Upper lobe of left lung (tissue), 4 donors: ENCODE measurements at regions not wholly inside any gene's neighbourhood (a gene's known extent, or its start where the extent isn't known, plus 50 kb on each side); places are given as distances from the start of the nearest gene placed in this dataset.

Experiments used
- POLR2A ChIP-seq, 4 donors: fragments of 450-650 bp; IDR thresholded peaks; one replicate each; pipeline ENCODE4 v1.5.1; 2016 to 2017; ENCODE audit warnings: antibody characterized with exemption in 4 of 4, mild to moderate bottlenecking in 2 of 4
- POLR2AphosphoS5 ChIP-seq, 2 donors: sonication (generic); formaldehyde crosslinking; IDR thresholded peaks; one replicate each; pipeline ENCODE4 v1.5.1; 2017; ENCODE audit warnings: antibody characterized with exemption in 2 of 2
- TF ChIP-seq, protein P1 (sequence below), 6 experiments: fragments of 450-650 bp in 4 of 6; fragments of 200-600 bp in 2 of 6; sonication (generic) in 2 of 6; IDR thresholded peaks; one replicate each; pipeline ENCODE4 v1.5.1; 2016 to 2019; ENCODE audit warnings: antibody characterized with exemption in 6 of 6

DNA sequence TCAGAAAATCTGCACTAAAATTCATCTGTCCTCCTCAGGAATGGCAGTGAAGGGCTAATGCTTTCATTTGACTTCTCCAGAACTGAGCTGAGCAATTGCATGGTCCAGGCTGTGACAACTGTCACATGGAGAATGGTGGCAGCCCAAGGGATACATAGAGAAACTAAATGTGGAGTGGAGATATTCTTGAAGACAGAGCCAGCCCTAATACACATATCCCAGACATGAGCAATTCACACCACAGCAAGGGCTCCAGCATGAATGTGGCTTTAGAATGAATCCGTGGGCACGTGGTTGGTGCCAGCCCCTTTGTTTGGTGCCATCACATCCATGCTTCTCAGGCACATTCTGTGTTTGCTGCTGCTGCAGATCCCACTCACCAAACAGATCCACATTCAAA is 121.6 kb upstream of the MXRA5 start:
- TF ChIP-seq, protein P1, sequence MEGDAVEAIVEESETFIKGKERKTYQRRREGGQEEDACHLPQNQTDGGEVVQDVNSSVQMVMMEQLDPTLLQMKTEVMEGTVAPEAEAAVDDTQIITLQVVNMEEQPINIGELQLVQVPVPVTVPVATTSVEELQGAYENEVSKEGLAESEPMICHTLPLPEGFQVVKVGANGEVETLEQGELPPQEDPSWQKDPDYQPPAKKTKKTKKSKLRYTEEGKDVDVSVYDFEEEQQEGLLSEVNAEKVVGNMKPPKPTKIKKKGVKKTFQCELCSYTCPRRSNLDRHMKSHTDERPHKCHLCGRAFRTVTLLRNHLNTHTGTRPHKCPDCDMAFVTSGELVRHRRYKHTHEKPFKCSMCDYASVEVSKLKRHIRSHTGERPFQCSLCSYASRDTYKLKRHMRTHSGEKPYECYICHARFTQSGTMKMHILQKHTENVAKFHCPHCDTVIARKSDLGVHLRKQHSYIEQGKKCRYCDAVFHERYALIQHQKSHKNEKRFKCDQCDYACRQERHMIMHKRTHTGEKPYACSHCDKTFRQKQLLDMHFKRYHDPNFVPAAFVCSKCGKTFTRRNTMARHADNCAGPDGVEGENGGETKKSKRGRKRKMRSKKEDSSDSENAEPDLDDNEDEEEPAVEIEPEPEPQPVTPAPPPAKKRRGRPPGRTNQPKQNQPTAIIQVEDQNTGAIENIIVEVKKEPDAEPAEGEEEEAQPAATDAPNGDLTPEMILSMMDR (IDR thresholded peaks at IDR 0.05) = no peak
- TF ChIP-seq POLR2AphosphoS5 (IDR thresholded peaks at IDR 0.05) (no peak), POLR2A (IDR thresholded peaks at IDR 0.05) (no peak)
